Esophagus squamous epithelium (tissue), 4 donors: ENCODE measurements at regions not wholly inside any gene's neighbourhood (a gene's known extent, or its start where the extent isn't known, plus 50 kb on each side); places are given as distances from the start of the nearest gene placed in this dataset.

Experiments
- CTCF ChIP-seq, 6 experiments: fragments of 450-650 bp in 4 of 6; fragments of 200-600 bp in 2 of 6; sonication (generic) in 2 of 6; IDR thresholded peaks; one replicate each; pipeline ENCODE4 v1.5.1; 2016 to 2019; ENCODE audit warnings: antibody characterized with exemption in 6 of 6, mild to moderate bottlenecking in 4 of 6, moderate library complexity in 4 of 6
- POLR2A ChIP-seq, 4 donors: fragments of 450-650 bp; IDR thresholded peaks; one replicate each; pipeline ENCODE4 v1.6.1; 2017; ENCODE audit warnings: antibody characterized with exemption in 4 of 4, mild to moderate bottlenecking in 4 of 4, moderate library complexity in 3 of 4

GRCh38 chr5:104385906-104386305 lies 823.3 kb upstream of the NUDT12 start:
- TF ChIP-seq POLR2A (IDR thresholded peaks at IDR 0.05) (no peak), CTCF (IDR thresholded peaks at IDR 0.05) (no peak)
